ENCODE measurements at regions not wholly inside any gene's neighbourhood (a gene's known extent, or its start where the extent isn't known, plus 50 kb on each side); places are given as distances from the start of the nearest gene placed in this dataset.

DNA sequence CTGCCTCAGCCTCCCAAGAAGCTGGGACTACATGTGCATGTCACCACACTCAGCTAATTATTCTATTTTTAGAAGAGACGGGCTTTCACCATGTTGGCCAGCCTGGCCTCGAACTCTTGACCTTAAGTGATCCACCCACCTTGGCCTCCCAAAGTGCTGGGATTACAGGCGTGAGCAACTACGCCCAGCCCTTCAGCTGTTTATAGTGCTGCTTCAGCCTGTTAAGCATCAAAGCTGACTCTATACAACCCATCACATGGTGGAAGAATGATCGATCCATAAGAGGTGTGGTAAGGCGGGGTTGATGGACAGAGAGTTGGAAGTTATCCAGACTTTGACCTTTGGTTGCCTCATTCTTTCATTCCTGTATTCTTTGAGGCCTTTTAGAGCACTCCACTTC, 56.2 kb upstream of the RAPGEF2 start:
- no peak for DNase-seq (ENCODE audit: low spot score)
- TF ChIP-seq, protein P1, sequence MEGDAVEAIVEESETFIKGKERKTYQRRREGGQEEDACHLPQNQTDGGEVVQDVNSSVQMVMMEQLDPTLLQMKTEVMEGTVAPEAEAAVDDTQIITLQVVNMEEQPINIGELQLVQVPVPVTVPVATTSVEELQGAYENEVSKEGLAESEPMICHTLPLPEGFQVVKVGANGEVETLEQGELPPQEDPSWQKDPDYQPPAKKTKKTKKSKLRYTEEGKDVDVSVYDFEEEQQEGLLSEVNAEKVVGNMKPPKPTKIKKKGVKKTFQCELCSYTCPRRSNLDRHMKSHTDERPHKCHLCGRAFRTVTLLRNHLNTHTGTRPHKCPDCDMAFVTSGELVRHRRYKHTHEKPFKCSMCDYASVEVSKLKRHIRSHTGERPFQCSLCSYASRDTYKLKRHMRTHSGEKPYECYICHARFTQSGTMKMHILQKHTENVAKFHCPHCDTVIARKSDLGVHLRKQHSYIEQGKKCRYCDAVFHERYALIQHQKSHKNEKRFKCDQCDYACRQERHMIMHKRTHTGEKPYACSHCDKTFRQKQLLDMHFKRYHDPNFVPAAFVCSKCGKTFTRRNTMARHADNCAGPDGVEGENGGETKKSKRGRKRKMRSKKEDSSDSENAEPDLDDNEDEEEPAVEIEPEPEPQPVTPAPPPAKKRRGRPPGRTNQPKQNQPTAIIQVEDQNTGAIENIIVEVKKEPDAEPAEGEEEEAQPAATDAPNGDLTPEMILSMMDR (IDR thresholded peaks at IDR 0.05) = no peak
- ATAC-seq (ENCODE audit: low FRiP score) = no peak

DNA sequence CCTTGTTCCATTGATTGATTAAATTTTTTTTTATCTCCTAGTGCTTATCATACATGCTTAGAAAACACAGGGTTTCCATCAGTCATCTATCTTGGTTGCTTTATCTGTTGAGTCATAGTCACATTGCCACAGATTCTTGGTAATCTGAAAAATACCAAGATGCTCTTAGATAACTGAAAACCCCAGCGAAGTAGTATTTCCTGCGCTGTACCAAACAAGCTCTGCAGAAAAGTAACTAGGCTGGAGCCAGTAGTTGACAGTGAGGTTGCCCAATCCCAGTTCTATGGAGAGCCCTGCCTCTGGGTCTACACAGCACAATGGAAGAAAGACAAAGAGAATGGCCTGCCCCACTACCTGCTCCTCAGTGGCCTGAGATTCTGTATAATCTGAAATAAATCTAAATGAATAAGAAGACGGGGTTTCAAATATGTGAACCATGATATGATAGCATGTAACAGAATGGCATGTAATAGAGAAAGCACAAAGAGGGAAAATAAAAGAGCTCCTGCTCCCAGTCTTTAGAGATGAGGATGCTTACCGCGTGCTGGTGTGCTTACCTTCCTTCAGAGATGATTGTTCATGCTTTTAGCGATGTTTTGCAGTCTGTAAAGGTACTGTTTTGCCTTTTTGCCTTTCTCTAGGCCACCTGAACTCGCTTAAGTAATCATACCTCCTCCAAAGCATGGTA, 55.3 kb upstream of the RAPGEF2 start:
- no peak for DNase-seq (ENCODE audit: low spot score)
- TF ChIP-seq, protein P1 (IDR thresholded peaks at IDR 0.05) = no peak
- ATAC-seq (ENCODE audit: low FRiP score) = peak; percentile 26

DNA sequence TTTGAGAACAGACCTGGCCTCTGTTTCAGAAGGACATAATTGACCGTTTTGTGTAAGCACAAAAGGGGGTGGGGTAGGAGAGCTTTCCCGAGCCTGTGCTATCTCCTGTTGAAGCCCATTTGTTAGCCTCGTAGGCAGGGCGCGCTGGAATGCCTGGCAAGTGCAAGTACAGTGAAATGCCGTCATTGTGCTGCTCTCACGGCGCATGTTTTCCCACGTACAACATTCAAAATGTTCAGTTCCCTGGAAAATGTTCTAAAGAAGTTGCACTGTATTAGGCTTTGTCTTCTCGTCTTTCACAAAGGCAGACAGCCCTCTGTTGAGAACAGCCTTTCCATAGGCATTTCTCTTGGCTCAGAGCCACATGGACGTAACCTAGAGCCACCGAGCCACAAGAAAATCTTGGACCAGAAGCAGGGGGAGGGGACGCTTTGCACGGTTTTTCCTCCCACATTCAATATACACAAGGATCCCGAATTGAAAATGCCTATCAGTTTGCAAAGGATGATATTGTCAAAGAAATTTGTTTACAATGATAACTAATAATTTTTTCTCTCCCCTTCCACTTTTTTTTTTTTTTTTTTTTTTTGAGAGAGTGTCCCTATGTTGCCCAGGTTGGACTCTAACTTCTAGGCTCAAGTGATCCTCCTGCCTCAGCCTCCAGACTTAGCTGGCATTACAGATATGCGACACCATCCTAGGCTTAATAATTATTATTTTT, 54.6 kb upstream of the RAPGEF2 start:
- peak; percentile 95 for ATAC-seq (ENCODE audit: low FRiP score)
- peak; percentile 47 for DNase-seq (ENCODE audit: low spot score)
- TF ChIP-seq, protein P1 (IDR thresholded peaks at IDR 0.05) = no peak

DNA sequence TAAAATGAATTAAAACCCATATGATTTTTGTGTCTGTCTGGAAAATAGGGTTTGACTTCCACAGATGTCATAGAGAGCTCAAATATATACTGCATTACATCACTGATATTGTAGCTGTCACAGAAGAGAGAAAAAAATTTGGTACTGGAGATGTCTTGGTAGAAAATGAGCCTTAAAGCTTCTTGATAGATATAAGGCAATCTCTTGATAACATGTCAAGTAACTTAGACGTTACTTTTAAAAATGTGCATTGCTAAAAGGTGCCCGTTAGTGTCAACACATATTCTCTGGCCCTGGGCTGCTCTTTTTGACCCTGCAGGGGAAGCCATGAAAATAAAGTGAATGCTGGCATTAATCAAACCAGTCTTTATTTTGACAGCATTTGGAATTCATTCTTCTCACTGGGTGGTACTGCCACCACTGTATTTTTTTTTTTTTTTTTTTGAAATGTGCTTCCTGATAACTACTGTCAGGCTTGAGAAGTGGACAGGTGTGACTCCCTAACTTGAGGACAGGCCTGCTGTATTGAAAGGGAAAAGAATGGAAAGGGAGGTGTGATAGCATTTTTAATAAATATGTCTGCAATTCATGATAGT, 53.0 kb upstream of the RAPGEF2 start:
- TF ChIP-seq, protein P1 (IDR thresholded peaks at IDR 0.05) = no peak

DNA sequence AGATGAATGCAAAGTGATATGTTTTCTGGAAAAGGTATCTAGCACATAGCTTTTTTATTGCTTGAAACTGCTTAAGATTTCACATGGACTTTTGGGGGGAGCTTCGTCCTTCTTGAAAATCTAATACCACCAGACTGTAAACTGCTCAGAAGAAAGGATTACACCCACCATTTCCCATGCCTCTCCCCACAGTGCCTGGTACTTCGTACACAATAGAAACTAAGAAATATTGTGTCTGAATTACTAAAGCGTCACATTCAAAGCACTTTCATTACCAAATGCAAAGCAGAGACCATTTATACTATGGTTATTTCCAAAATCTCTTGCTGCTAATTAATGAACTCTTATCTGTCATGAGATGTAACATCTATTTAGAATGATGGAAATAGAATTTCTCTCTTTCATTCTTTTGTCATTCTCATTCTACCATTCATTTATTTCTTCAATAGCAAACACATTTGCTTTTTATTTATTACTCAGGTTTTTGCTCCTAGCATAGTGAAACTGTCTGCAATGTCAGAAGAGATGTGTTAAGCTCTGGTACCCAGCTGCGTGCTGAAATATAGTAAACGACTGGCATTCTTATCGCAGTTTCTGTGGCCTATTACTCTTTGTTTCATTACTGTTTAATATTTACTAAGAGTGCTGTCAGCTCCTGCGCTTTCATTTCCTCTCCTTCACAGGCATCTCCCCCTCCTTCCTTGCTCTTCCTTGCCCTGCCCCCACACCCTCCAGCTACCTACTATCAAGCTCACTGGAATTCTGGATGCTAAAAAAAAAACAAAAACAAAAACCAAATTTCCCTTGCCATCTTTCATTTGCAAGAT, 51.4 kb upstream of the RAPGEF2 start:
- TF ChIP-seq, protein P1 (IDR thresholded peaks at IDR 0.05) = no peak
- no peak for ATAC-seq (ENCODE audit: low FRiP score)
- DNase-seq (ENCODE audit: low spot score) = no peak

More for the DNA sequence above, 53.0 kb upstream of the RAPGEF2 start:
- ATAC-seq (ENCODE audit: low FRiP score) (no peak), DNase-seq (ENCODE audit: low spot score) (no peak)

DNA sequence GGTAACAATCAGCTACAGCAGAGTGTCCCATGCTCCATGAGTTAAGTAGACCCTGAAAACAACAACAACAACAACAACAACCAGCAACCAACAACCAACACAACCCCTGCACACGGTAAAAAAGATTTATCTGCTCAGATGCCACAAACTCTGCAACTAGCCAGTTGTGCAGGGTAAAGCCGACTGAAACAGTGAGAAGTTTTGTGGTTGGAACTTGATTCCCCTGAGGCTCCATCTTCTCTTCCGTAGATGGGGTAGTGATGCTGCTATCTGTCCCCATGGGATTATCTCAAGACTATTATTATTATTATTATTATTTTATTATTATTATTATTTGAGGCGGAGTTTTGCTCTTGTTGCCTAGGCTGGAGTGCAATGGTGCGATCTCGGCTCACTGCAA, 50.6 kb upstream of the RAPGEF2 start:
- TF ChIP-seq, protein P1 (IDR thresholded peaks at IDR 0.05) = no peak

More for the DNA sequence above, 50.6 kb upstream of the RAPGEF2 start:
- DNase-seq (ENCODE audit: low spot score) (no peak), ATAC-seq (ENCODE audit: low FRiP score) (no peak)
